ENCODE measurements at regions not wholly inside any gene's neighbourhood (a gene's known extent, or its start where the extent isn't known, plus 50 kb on each side); places are given as distances from the start of the nearest gene placed in this dataset.

GRCh38 chr21:26224366-26224765 lies 53.8 kb upstream of the APP start:
- ATAC-seq (ENCODE audit: insufficient read depth, low read depth) (no peak), DNase-seq (no peak)
- Histone ChIP-seq H3K9me3 (ENCODE audit: insufficient read depth, low read length, severe bottlenecking) (peaks cover 2% of the 10 kb centered on the region), H3K4me2 (ENCODE audit: insufficient read depth, low read length) (no peak overlapping the region), H2AFZ (ENCODE audit: low read depth, low read length) (no peak overlapping the region), H3K27me3 (ENCODE audit: insufficient read depth, low read length, poor library complexity) (no peaks in the 10 kb centered on the region), H3K4me3 (ENCODE audit: low read depth in 1 of 2, low read length in 2 of 2) (no peak overlapping the region), H4K20me1 (ENCODE audit: insufficient read depth, low read length) (no peaks in the 10 kb centered on the region), H3K4me1 (ENCODE audit: insufficient read depth, low read length) (no peaks in the 10 kb centered on the region), H3K36me3 (ENCODE audit: insufficient read depth, low read length) (no peaks in the 10 kb centered on the region), H3K27ac (ENCODE audit: low read length) (no peak overlapping the region), H3K79me2 (ENCODE audit: insufficient read depth, low read length) (no peaks in the 10 kb centered on the region), H3K9ac (ENCODE audit: low read depth, low read length) (no peak overlapping the region)
- TF ChIP-seq EZH2 (IDR thresholded peaks at IDR 0.05; ENCODE audit: borderline replicate concordance, low read depth, low read length, severe bottlenecking) (no peak), CTCF (IDR thresholded peaks at IDR 0.05; ENCODE audit: borderline replicate concordance, extremely low read depth, low read length, poor library complexity, severe bottlenecking) (no peak)

Measured in DND-41 (cell line).